ENCODE measurements at regions not wholly inside any gene's neighbourhood (a gene's known extent, or its start where the extent isn't known, plus 50 kb on each side); places are given as distances from the start of the nearest gene placed in this dataset.

DNA sequence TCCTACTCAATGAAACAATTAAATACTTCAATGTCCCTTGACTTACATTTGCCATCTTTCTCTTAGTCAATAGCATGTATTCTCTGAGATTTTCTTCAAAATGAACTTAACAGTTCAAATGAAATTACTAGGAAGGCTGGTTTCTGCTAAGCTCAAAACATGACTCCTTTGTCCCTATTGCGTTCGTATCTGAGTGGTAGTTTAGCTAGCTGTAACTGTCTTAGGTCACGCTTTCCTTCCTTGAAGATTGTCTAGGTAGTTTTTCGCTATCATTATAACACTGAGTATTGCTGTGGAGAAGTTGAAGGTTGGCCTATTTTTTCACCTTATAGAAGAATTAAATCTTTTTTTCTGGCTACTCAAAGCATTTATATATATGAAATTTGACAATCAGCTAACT, 1535.2 kb downstream of the PLA2G4A start:
- no peaks in the 10 kb centered on the region for H3K9me3 ChIP-seq (ENCODE audit: control insufficient read depth in 1 of 2, low read length in 2 of 2)
- Mint-ChIP-seq H3K4me3 (no peak overlapping the region), H3K27me3 (no peaks in the 10 kb centered on the region), H3K36me3 (no peaks in the 10 kb centered on the region), H3K4me1 (no peaks in the 10 kb centered on the region), H3K9me3 (peaks cover 0 to 21% (median 7%) of the 10 kb centered on the region in 8 donors), H3K27ac (no peak overlapping the region)
- no peak for DNase-seq
- H3K36me3 ChIP-seq (ENCODE audit: insufficient read depth, low read length): no peaks in the 10 kb centered on the region
- no peaks in the 10 kb centered on the region for H3K4me1 ChIP-seq (ENCODE audit: insufficient read depth, low read length)
- no peak overlapping the region for H3K27ac ChIP-seq (ENCODE audit: low read depth, low read length)
- ChIA-PET CTCF (ENCODE audit: partially characterized antibody) (no interaction called here), POLR2A (ENCODE audit: partially characterized antibody) (no interaction called here)
- no peaks in the 10 kb centered on the region for H3K27me3 ChIP-seq (ENCODE audit: insufficient read depth, low read length)
- intact Hi-C loops (cut with micrococcal nuclease): no loop called here
- no peak overlapping the region for H3K4me3 ChIP-seq (ENCODE audit: low read length in 2 of 2)

DNA sequence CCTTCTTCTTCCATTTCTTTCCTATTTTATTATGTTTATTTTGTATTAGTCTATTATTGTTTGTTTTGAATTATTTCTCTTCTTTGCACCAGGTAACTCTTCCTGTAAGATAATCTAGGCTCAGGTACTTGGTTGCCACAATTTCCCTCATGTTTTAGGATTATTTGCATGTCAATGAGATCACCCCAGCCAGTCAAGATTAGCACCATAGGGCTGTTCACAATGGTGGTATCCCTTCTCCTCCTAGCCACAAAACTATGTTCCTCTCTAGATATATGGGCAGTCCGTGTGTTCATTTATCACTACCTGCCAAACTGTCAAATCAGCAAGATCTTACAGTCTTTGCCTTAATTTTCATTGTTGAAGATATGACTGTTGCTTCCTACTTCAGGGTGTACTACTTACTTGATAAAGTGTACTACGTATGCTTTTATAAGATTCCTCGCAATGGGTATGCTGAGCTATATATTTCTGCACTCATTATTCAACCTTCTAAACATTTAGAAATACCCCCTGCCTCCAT, 1536.2 kb downstream of the PLA2G4A start:
- Histone ChIP-seq H3K4me1 (ENCODE audit: insufficient read depth, low read length) (no peaks in the 10 kb centered on the region), H3K27me3 (ENCODE audit: insufficient read depth, low read length) (no peaks in the 10 kb centered on the region), H3K9me3 (ENCODE audit: control insufficient read depth in 1 of 2, low read length in 2 of 2) (no peaks in the 10 kb centered on the region), H3K27ac (ENCODE audit: low read depth, low read length) (no peak overlapping the region), H3K36me3 (ENCODE audit: insufficient read depth, low read length) (no peaks in the 10 kb centered on the region), H3K4me3 (ENCODE audit: low read length in 2 of 2) (no peak overlapping the region)
- Mint-ChIP-seq H3K4me1 (no peaks in the 10 kb centered on the region), H3K4me3 (no peak overlapping the region), H3K9me3 (peaks cover 0 to 13% (median 5%) of the 10 kb centered on the region in 8 donors), H3K36me3 (no peaks in the 10 kb centered on the region), H3K27ac (no peak overlapping the region), H3K27me3 (no peaks in the 10 kb centered on the region)
- DNase-seq: no peak
- intact Hi-C loops (cut with micrococcal nuclease): no loop called here
- CTCF ChIA-PET (ENCODE audit: partially characterized antibody): no interaction called here
- POLR2A ChIA-PET (ENCODE audit: partially characterized antibody): no interaction called here

DNA sequence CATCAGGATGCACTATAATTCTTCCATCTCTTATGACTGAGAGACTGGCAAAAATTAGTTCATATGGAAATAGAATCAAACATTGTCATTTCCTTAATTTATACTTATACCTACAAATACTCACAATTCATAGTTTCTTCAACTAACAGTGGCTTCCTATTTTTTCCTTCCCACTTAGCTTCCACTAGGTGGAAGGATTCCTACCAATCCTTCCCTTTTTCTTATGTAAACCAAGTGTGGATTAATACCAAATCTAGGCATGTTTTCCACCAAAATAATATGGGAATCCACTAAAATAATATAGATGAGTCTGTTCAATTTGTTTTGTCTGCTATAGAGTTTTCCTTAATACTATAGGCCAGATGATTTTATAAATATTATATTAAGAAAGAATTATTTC, 1537.1 kb downstream of the PLA2G4A start:
- Histone ChIP-seq H3K4me3 (ENCODE audit: low read length in 2 of 2) (no peak overlapping the region), H3K36me3 (ENCODE audit: insufficient read depth, low read length) (no peaks in the 10 kb centered on the region), H3K27me3 (ENCODE audit: insufficient read depth, low read length) (no peaks in the 10 kb centered on the region), H3K4me1 (ENCODE audit: insufficient read depth, low read length) (no peaks in the 10 kb centered on the region), H3K9me3 (ENCODE audit: control insufficient read depth in 1 of 2, low read length in 2 of 2) (no peaks in the 10 kb centered on the region), H3K27ac (ENCODE audit: low read depth, low read length) (no peak overlapping the region)
- no peak overlapping the region for H3K27ac Mint-ChIP-seq
- no peak for DNase-seq
- H3K9me3 Mint-ChIP-seq: peaks cover 0 to 13% (median 3%) of the 10 kb centered on the region in 8 donors
- ChIA-PET POLR2A (ENCODE audit: partially characterized antibody) (no interaction called here), CTCF (ENCODE audit: partially characterized antibody) (no interaction called here)
- no peaks in the 10 kb centered on the region for H3K36me3 Mint-ChIP-seq
- H3K4me3 Mint-ChIP-seq: no peak overlapping the region
- H3K27me3 Mint-ChIP-seq: no peaks in the 10 kb centered on the region
- intact Hi-C loops (cut with micrococcal nuclease): no loop called here
- no peaks in the 10 kb centered on the region for H3K4me1 Mint-ChIP-seq

DNA sequence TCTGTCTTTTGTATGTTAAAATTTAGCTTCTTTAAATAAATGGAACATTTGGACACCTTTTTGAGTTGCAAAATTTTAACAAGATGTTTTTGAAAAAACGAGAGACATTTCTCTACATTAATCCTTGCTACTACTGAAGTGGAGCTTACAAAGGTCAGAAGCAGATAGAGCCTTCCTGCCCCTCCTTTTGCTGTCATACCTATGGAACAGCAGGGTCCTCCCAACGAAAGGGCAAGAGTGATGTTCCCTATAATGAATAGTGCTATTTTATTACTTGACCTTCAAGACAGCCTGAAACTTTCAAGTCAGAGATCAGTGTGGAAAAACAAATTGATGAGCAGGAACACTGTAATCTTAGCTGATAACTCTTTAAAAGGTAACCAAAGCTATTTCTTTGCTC, 1538.9 kb downstream of the PLA2G4A start:
- no peaks in the 10 kb centered on the region for H3K4me1 ChIP-seq (ENCODE audit: insufficient read depth, low read length)
- POLR2A ChIA-PET (ENCODE audit: partially characterized antibody): no interaction called here
- no peaks in the 10 kb centered on the region for H3K36me3 Mint-ChIP-seq
- no peak overlapping the region for H3K27ac ChIP-seq (ENCODE audit: low read depth, low read length)
- no peak overlapping the region for H3K27ac Mint-ChIP-seq
- no peak overlapping the region for H3K4me3 Mint-ChIP-seq
- no peak overlapping the region for H3K4me3 ChIP-seq (ENCODE audit: low read length in 2 of 2)
- no peaks in the 10 kb centered on the region for H3K4me1 Mint-ChIP-seq
- no peaks in the 10 kb centered on the region for H3K27me3 ChIP-seq (ENCODE audit: insufficient read depth, low read length)
- intact Hi-C loops (cut with micrococcal nuclease): no loop called here
- no peak for DNase-seq
- CTCF ChIA-PET (ENCODE audit: partially characterized antibody): no interaction called here
- no peaks in the 10 kb centered on the region for H3K27me3 Mint-ChIP-seq
- H3K36me3 ChIP-seq (ENCODE audit: insufficient read depth, low read length): no peaks in the 10 kb centered on the region
- no peaks in the 10 kb centered on the region for H3K9me3 ChIP-seq (ENCODE audit: control insufficient read depth in 1 of 2, low read length in 2 of 2)
- peaks cover 0 to 8% (median 1%) of the 10 kb centered on the region in 8 donors for H3K9me3 Mint-ChIP-seq

DNA sequence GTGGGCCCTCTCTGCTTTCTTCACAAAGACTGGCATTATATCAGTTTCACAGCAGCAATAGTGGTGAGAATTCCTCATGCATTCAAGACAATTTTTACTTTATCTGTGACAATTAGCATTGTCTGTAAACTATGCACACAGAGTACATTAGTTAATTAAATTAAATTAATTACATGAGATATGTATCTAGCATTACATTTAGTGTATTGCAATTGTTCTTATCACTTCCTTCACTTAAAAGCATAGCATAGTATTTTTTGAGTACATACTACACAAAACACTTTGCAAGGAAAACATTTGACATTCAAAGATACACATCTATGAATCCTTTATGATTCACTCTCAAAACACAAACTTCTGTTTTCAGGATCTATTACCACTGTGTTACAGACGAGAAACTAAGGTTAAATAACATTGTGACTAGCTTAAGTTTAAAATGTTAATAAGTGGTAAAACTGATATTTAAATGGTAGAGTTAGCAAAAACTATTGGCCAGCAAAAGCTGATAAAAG, 1542.6 kb downstream of the PLA2G4A start:
- H3K27me3 Mint-ChIP-seq: no peaks in the 10 kb centered on the region
- no peak overlapping the region for H3K27ac Mint-ChIP-seq
- Histone ChIP-seq H3K9me3 (ENCODE audit: control insufficient read depth in 1 of 2, low read length in 2 of 2) (no peaks in the 10 kb centered on the region), H3K4me3 (ENCODE audit: low read length in 2 of 2) (no peak overlapping the region), H3K27ac (ENCODE audit: low read depth, low read length) (no peak overlapping the region), H3K27me3 (ENCODE audit: insufficient read depth, low read length) (no peaks in the 10 kb centered on the region), H3K36me3 (ENCODE audit: insufficient read depth, low read length) (no peaks in the 10 kb centered on the region), H3K4me1 (ENCODE audit: insufficient read depth, low read length) (no peaks in the 10 kb centered on the region)
- CTCF ChIA-PET (ENCODE audit: partially characterized antibody): no interaction called here
- H3K9me3 Mint-ChIP-seq: peaks cover 0 to 18% (median 4%) of the 10 kb centered on the region in 8 donors
- no peak for DNase-seq
- POLR2A ChIA-PET (ENCODE audit: partially characterized antibody): no interaction called here
- intact Hi-C loops (cut with micrococcal nuclease): no loop called here
- no peaks in the 10 kb centered on the region for H3K36me3 Mint-ChIP-seq
- no peak overlapping the region for H3K4me3 Mint-ChIP-seq
- no peaks in the 10 kb centered on the region for H3K4me1 Mint-ChIP-seq

DNA sequence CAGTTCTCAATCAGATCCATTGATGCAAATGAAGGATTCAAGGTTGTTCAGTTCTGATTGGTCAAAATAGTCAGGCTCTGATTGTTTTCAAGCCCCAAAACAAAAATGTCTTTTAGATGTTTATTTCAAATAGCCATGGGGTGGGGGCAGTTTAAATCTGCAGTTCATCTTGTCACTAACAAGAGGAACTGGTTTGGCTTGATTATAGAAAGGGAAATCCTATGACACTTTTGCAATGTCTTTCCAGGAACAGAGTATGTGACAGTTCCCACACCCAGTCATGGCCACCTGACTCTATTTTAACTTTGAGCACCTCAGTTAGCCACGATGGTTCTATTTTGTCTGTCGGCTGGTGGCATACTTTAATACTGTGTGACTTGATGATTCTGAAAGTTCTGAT, 1544.1 kb downstream of the PLA2G4A start:
- H3K36me3 Mint-ChIP-seq: no peaks in the 10 kb centered on the region
- no peak overlapping the region for H3K4me3 Mint-ChIP-seq
- no peak overlapping the region for H3K27ac Mint-ChIP-seq
- Histone ChIP-seq H3K4me1 (ENCODE audit: insufficient read depth, low read length) (no peaks in the 10 kb centered on the region), H3K36me3 (ENCODE audit: insufficient read depth, low read length) (no peaks in the 10 kb centered on the region), H3K27ac (ENCODE audit: low read depth, low read length) (no peak overlapping the region), H3K4me3 (ENCODE audit: low read length in 2 of 2) (no peak overlapping the region), H3K9me3 (ENCODE audit: control insufficient read depth in 1 of 2, low read length in 2 of 2) (no peaks in the 10 kb centered on the region), H3K27me3 (ENCODE audit: insufficient read depth, low read length) (no peaks in the 10 kb centered on the region)
- peaks cover 0 to 15% (median 6%) of the 10 kb centered on the region in 8 donors for H3K9me3 Mint-ChIP-seq
- H3K27me3 Mint-ChIP-seq: no peaks in the 10 kb centered on the region
- ChIA-PET CTCF (ENCODE audit: partially characterized antibody) (no interaction called here), POLR2A (ENCODE audit: partially characterized antibody) (no interaction called here)
- intact Hi-C loops (cut with micrococcal nuclease): no loop called here
- H3K4me1 Mint-ChIP-seq: no peaks in the 10 kb centered on the region
- DNase-seq: no peak

DNA sequence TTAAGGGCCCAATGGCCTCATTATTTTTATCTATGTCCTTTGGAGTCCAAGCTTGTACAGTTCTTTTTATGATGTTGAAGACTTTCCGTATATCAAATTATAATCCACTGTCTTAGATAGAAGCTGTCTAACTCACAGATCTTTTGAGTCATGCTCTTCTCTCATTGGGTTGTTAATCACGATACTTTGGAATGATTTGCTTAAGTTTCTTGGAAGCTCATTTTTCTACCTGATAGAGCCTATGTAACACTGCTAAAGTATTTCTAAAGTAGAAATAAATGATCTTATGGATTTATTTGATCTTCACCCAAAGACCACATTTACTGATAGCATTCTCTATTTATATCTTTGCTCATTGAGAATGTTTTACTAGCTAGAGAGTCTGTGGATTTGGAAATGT, 1554.1 kb downstream of the PLA2G4A start:
- CTCF ChIA-PET (ENCODE audit: partially characterized antibody): interaction anchor here (1.0 kb wide), 1 partner anchor 9 kb away, joined by 5 read pairs; no protein-coding TSS in a partner anchor

DNA sequence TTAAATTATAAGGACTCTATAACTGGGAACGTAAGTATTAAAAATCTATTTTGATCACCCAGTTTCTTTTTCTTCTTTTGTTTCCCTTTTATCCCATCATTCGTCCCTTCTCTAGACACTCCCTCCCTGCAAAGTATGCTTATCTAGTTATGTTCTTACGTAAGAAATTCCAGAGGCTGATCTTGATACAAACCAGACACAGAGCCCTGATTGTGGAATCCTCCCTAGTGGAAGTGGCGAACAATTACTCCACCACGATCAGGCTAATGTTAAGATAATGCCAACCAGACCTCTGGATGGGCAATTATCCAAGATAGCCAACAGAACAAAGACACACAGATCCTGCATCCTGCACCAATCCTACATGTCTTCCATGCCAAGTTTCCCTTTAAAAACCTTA, 1557.4 kb downstream of the PLA2G4A start:
- ChIA-PET CTCF (ENCODE audit: partially characterized antibody) (no interaction called here), POLR2A (ENCODE audit: partially characterized antibody) (no interaction called here)
- Histone ChIP-seq H3K27me3 (ENCODE audit: insufficient read depth, low read length) (no peaks in the 10 kb centered on the region), H3K4me3 (ENCODE audit: low read length in 2 of 2) (no peak overlapping the region), H3K9me3 (ENCODE audit: control insufficient read depth in 1 of 2, low read length in 2 of 2) (no peaks in the 10 kb centered on the region), H3K4me1 (ENCODE audit: insufficient read depth, low read length) (no peaks in the 10 kb centered on the region), H3K27ac (ENCODE audit: low read depth, low read length) (no peak overlapping the region), H3K36me3 (ENCODE audit: insufficient read depth, low read length) (no peaks in the 10 kb centered on the region)
- Mint-ChIP-seq H3K4me3 (no peak overlapping the region), H3K4me1 (no peaks in the 10 kb centered on the region), H3K36me3 (no peaks in the 10 kb centered on the region), H3K27me3 (no peaks in the 10 kb centered on the region), H3K9me3 (peaks cover 0 to 16% (median 2%) of the 10 kb centered on the region in 8 donors), H3K27ac (no peak overlapping the region)
- intact Hi-C loops (cut with micrococcal nuclease): no loop called here
- no peak for DNase-seq

More for the DNA sequence above, 1554.1 kb downstream of the PLA2G4A start:
- no peak overlapping the region for H3K27ac ChIP-seq (ENCODE audit: low read depth, low read length)
- Mint-ChIP-seq H3K4me1 (no peaks in the 10 kb centered on the region), H3K4me3 (no peak overlapping the region), H3K27ac (no peak overlapping the region), H3K36me3 (no peaks in the 10 kb centered on the region), H3K27me3 (no peaks in the 10 kb centered on the region), H3K9me3 (peaks cover 0 to 16% (median 2%) of the 10 kb centered on the region in 8 donors)
- no peak for DNase-seq
- no peaks in the 10 kb centered on the region for H3K9me3 ChIP-seq (ENCODE audit: control insufficient read depth in 1 of 2, low read length in 2 of 2)
- H3K4me3 ChIP-seq (ENCODE audit: low read length in 2 of 2): no peak overlapping the region
- H3K36me3 ChIP-seq (ENCODE audit: insufficient read depth, low read length): no peaks in the 10 kb centered on the region
- no peaks in the 10 kb centered on the region for H3K4me1 ChIP-seq (ENCODE audit: insufficient read depth, low read length)
- POLR2A ChIA-PET (ENCODE audit: partially characterized antibody): no interaction called here
- H3K27me3 ChIP-seq (ENCODE audit: insufficient read depth, low read length): no peaks in the 10 kb centered on the region
- intact Hi-C loops (cut with micrococcal nuclease): no loop called here
